NCI-H1092 treated with DMSO at 0.1 percent for 48 hours (cell line): ENCODE measurements at regions not wholly inside any gene's neighbourhood (a gene's known extent, or its start where the extent isn't known, plus 50 kb on each side); places are given as distances from the start of the nearest gene placed in this dataset.

Experiments
- DNase-seq: peaks from one replicate; lab custom pipeline; 2025; lab: John Stamatoyannopoulos, UW

GRCh38 chr9:26313108-26313507, 579.5 kb downstream of the CAAP1 start:
- no peak for DNase-seq

- no peak for DNase-seq
Observed at GRCh38 chr9:26311463-26311995, 581.1 kb downstream of the CAAP1 start.

- no peak for DNase-seq
Observed at GRCh38 chr9:26310294-26310693, 582.3 kb downstream of the CAAP1 start.

GRCh38 chr9:26308328-26308727, 584.3 kb downstream of the CAAP1 start:
- no peak for DNase-seq

GRCh38 chr9:26301659-26302058, 590.9 kb downstream of the CAAP1 start:
- no peak for DNase-seq

- DNase-seq: no peak
Observed at GRCh38 chr9:26301046-26301445, 591.6 kb downstream of the CAAP1 start.

GRCh38 chr9:26296910-26297572, 595.6 kb downstream of the CAAP1 start:
- no peak for DNase-seq

GRCh38 chr9:26292943-26293342, 599.7 kb downstream of the CAAP1 start:
- peak; percentile 16 for DNase-seq

- no peak for DNase-seq
Observed at GRCh38 chr9:26271495-26272122, 593.4 kb upstream of the TUSC1 start.

- DNase-seq: no peak
Observed at GRCh38 chr9:26266146-26266793, 588.0 kb upstream of the TUSC1 start.

GRCh38 chr9:26264709-26265601, 586.7 kb upstream of the TUSC1 start:
- no peak for DNase-seq

- DNase-seq: no peak
Observed at GRCh38 chr9:26263478-26263877, 585.2 kb upstream of the TUSC1 start.

- DNase-seq: no peak
Observed at GRCh38 chr9:26262421-26263107, 584.3 kb upstream of the TUSC1 start.

- no peak for DNase-seq
Observed at GRCh38 chr9:26261503-26262330, 583.5 kb upstream of the TUSC1 start.

GRCh38 chr9:26260238-26260637, 582.0 kb upstream of the TUSC1 start:
- no peak for DNase-seq

GRCh38 chr9:26247861-26248260, 569.6 kb upstream of the TUSC1 start:
- no peak for DNase-seq

- DNase-seq: no peak
Observed at GRCh38 chr9:26244661-26245451, 566.6 kb upstream of the TUSC1 start.

GRCh38 chr9:26243726-26244125, 565.5 kb upstream of the TUSC1 start:
- DNase-seq: no peak

- DNase-seq: no peak
Observed at GRCh38 chr9:26243029-26243697, 564.9 kb upstream of the TUSC1 start.
